Liver (tissue), 8 donors: ENCODE measurements at regions not wholly inside any gene's neighbourhood (a gene's known extent, or its start where the extent isn't known, plus 50 kb on each side); places are given as distances from the start of the nearest gene placed in this dataset.

Source experiments
- DNase-seq: peaks from one replicate; pipeline ENCODE4 v3.0.0-alpha.2; 2017; ENCODE audit warnings: low spot score
- H3K27ac ChIP-seq, 2 donors: one replicate each; pipeline ENCODE4 v1.7.0; 2013; ENCODE audit warnings: inconsistent platforms in 2 of 2, low read length in 2 of 2, control low read depth in 1 of 2, low read depth in 1 of 2, mild to moderate bottlenecking in 1 of 2
- H3K27me3 ChIP-seq, 4 donors: one replicate each; pipeline versions ENCODE4 v1.6.1 to v1.7.0; 2013; ENCODE audit warnings: low read length in 3 of 4, inconsistent platforms in 1 of 4, mild to moderate bottlenecking in 1 of 4, moderate library complexity in 1 of 4; ENCODE audit not compliant: control insufficient read depth in 4 of 4, insufficient read depth in 4 of 4
- H3K36me3 ChIP-seq, 4 donors: one replicate each; pipeline versions ENCODE4 v1.6.1 to v1.7.0; 2013; ENCODE audit warnings: low read length in 3 of 4, mild to moderate bottlenecking in 3 of 4, low read depth in 1 of 4, moderate library complexity in 1 of 4; ENCODE audit not compliant: control insufficient read depth in 4 of 4, insufficient read depth in 3 of 4
- H3K4me1 ChIP-seq, 4 donors: one replicate each; pipeline versions ENCODE4 v1.6.1 to v1.7.0; 2013; ENCODE audit warnings: low read length in 3 of 4, mild to moderate bottlenecking in 3 of 4, moderate library complexity in 1 of 4; ENCODE audit not compliant: control insufficient read depth in 4 of 4, insufficient read depth in 4 of 4
- H3K4me3 ChIP-seq, 3 donors: one replicate each; pipeline versions ENCODE4 v1.6.1 to v1.7.0; 2013; ENCODE audit warnings: low read length in 3 of 3, control low read depth in 1 of 3, low read depth in 1 of 3, mild to moderate bottlenecking in 1 of 3
- H3K9ac ChIP-seq, 2 donors: one replicate each; pipeline ENCODE4 v1.7.0; 2013; ENCODE audit warnings: low read length in 2 of 2, mild to moderate bottlenecking in 2 of 2, moderate library complexity in 2 of 2, control low read depth in 1 of 2, low read depth in 1 of 2
- H3K9me3 ChIP-seq, 4 donors: one replicate each; pipeline versions ENCODE4 v1.6.1 to v1.7.0; 2013; ENCODE audit warnings: low read length in 3 of 4; ENCODE audit not compliant: control insufficient read depth in 4 of 4
- ATF3 ChIP-seq: IDR thresholded peaks from 2 replicates; pipeline ENCODE4 v1.6.1; 2016; ENCODE audit warnings: antibody characterized with exemption
- CTCF ChIP-seq: fragments of 150-350 bp; IDR thresholded peaks from 2 replicates; pipeline ENCODE4 v1.5.1; 2017; ENCODE audit warnings: improper control_type of control experiment, low read depth, low read length; ENCODE audit not compliant: missing input control
- EGR1 ChIP-seq, 2 donors: IDR thresholded peaks; 2 replicates each; pipeline ENCODE4 v1.6.1; 2016 to 2018; ENCODE audit warnings: antibody characterized with exemption in 2 of 2, low read depth in 2 of 2
- FOXA1 ChIP-seq: IDR thresholded peaks from 2 replicates; pipeline ENCODE4 v1.6.1; 2016; ENCODE audit warnings: antibody characterized with exemption
- FOXA2 ChIP-seq: IDR thresholded peaks from 2 replicates; pipeline ENCODE4 v1.6.1; 2016; ENCODE audit warnings: antibody characterized with exemption
- GABPA ChIP-seq, 2 donors: IDR thresholded peaks in 1 of 2; conservative IDR thresholded peaks in 1 of 2; 2 replicates each; pipeline ENCODE4 v1.6.1; 2016; ENCODE audit warnings: antibody characterized with exemption in 2 of 2, mild to moderate bottlenecking in 1 of 2, moderate library complexity in 1 of 2
- HNF4A ChIP-seq, 2 donors: conservative IDR thresholded peaks; 2 replicates each; pipeline ENCODE4 v1.6.1; 2016; ENCODE audit warnings: antibody characterized with exemption in 2 of 2, mild to moderate bottlenecking in 2 of 2
- HNF4G ChIP-seq: IDR thresholded peaks from 2 replicates; pipeline ENCODE4 v1.6.1; 2016; ENCODE audit warnings: antibody characterized with exemption
- JUND ChIP-seq, 2 donors: IDR thresholded peaks; 2 replicates each; pipeline ENCODE4 v1.6.1; 2016; ENCODE audit warnings: antibody characterized with exemption in 2 of 2
- MAX ChIP-seq: IDR thresholded peaks from 2 replicates; pipeline ENCODE4 v1.6.1; 2016; ENCODE audit warnings: antibody characterized with exemption
- NR2F2 ChIP-seq: IDR thresholded peaks from 2 replicates; pipeline ENCODE4 v1.6.1; 2016; ENCODE audit warnings: antibody characterized with exemption
- RAD21 ChIP-seq, 2 donors: IDR thresholded peaks; 2 replicates each; pipeline ENCODE4 v1.6.1; 2016; ENCODE audit warnings: antibody characterized with exemption in 2 of 2, mild to moderate bottlenecking in 2 of 2
- REST ChIP-seq: IDR thresholded peaks from 2 replicates; pipeline ENCODE4 v1.6.1; 2016; ENCODE audit warnings: antibody characterized with exemption, mild to moderate bottlenecking
- RXRA ChIP-seq, 2 donors: IDR thresholded peaks; 2 replicates each; pipeline ENCODE4 v1.6.1; 2017 to 2018; ENCODE audit warnings: antibody characterized with exemption in 2 of 2, mild to moderate bottlenecking in 1 of 2
- SP1 ChIP-seq: IDR thresholded peaks from 2 replicates; pipeline ENCODE4 v1.6.1; 2018; ENCODE audit warnings: antibody characterized with exemption, mild to moderate bottlenecking
- TAF1 ChIP-seq: conservative IDR thresholded peaks from 2 replicates; pipeline ENCODE4 v1.6.1; 2016; ENCODE audit warnings: antibody characterized with exemption, mild to moderate bottlenecking
- YY1 ChIP-seq: IDR thresholded peaks from 2 replicates; pipeline ENCODE4 v1.6.1; 2016; ENCODE audit warnings: antibody characterized with exemption, mild to moderate bottlenecking
- ZBTB33 ChIP-seq: IDR thresholded peaks from 2 replicates; pipeline ENCODE4 v1.6.1; 2016; ENCODE audit warnings: antibody characterized with exemption
- WGBS: extraction: QIAGEN DNeasy Blood & Tissue Kit; methylation state at CpG from one replicate; pipeline ENCODE4 v1.1.7; 2013; 5-methylcytosine and 5-hydroxymethylcytosine counted together
- donor health status: healthy.
- donor health status: healthy.
- donor health status: healthy.
- donor health status: healthy.
- donor health status: healthy.

- WGBS: 56% methylated on average over 3 of the region's 3 CpGs
- Histone ChIP-seq H3K9ac (no peak overlapping the region), H3K27ac (no peak overlapping the region), H3K36me3 (no peaks in the 10 kb centered on the region), H3K9me3 (no peaks in the 10 kb centered on the region), H3K4me1 (no peaks in the 10 kb centered on the region), H3K4me3 (no peak overlapping the region), H3K27me3 (no peaks in the 10 kb centered on the region)
- TF ChIP-seq TAF1 (no peak), FOXA2 (no peak), MAX (no peak), RAD21 (IDR thresholded peaks at IDR 0.05) (no peak), EGR1 (IDR thresholded peaks at IDR 0.05; ENCODE audit: low read depth in 2 of 2) (no peak), NR2F2 (no peak), JUND (IDR thresholded peaks at IDR 0.05) (no peak), RXRA (IDR thresholded peaks at IDR 0.05) (no peak), FOXA1 (no peak), HNF4A (conservative IDR thresholded peaks at IDR 0.05) (no peak), SP1 (no peak), ZBTB33 (no peak), YY1 (no peak), HNF4G (no peak), CTCF (no peak)
- no peak for DNase-seq
Observed at GRCh38 chr4:60089546-60090273, 1110.4 kb upstream of the ADGRL3 start.

- H3K9me3 ChIP-seq: no peaks in the 10 kb centered on the region
- no peaks in the 10 kb centered on the region for H3K36me3 ChIP-seq
- TF ChIP-seq HNF4A (conservative IDR thresholded peaks at IDR 0.05): no peak
- TF ChIP-seq HNF4G: no peak
- TF ChIP-seq CTCF: no peak
- TF ChIP-seq YY1: no peak
- TF ChIP-seq FOXA1: no peak
- TF ChIP-seq NR2F2: no peak
- no peak for TF ChIP-seq MAX
- no peak for TF ChIP-seq REST
- TF ChIP-seq RAD21 (IDR thresholded peaks at IDR 0.05): no peak
- no peak for TF ChIP-seq TAF1
- TF ChIP-seq ATF3: no peak
- no peak for TF ChIP-seq SP1
- TF ChIP-seq JUND (IDR thresholded peaks at IDR 0.05): no peak
- no peak for TF ChIP-seq GABPA (IDR thresholded peaks at IDR 0.05 in 1 of 2, conservative IDR thresholded peaks at IDR 0.05 in 1 of 2)
- no peak for TF ChIP-seq ZBTB33
- TF ChIP-seq EGR1 (IDR thresholded peaks at IDR 0.05; ENCODE audit: low read depth in 2 of 2): no peak
- TF ChIP-seq RXRA (IDR thresholded peaks at IDR 0.05): no peak
- no peak for TF ChIP-seq FOXA2
- H3K9ac ChIP-seq: no peak overlapping the region
- no peak overlapping the region for H3K4me3 ChIP-seq
- DNase-seq: no peak
- WGBS: 1% methylated on average over 1 of the region's 1 CpG
- H3K4me1 ChIP-seq: no peaks in the 10 kb centered on the region
- H3K27ac ChIP-seq: no peak overlapping the region
- no peaks in the 10 kb centered on the region for H3K27me3 ChIP-seq
Observed at GRCh38 chr4:60096676-60097075, 1103.5 kb upstream of the ADGRL3 start.
